HCT116 (cell line): ENCODE measurements at regions not wholly inside any gene's neighbourhood (a gene's known extent, or its start where the extent isn't known, plus 50 kb on each side); places are given as distances from the start of the nearest gene placed in this dataset.

Source experiments
- EGR1 ChIP-seq: IDR thresholded peaks from 2 replicates; pipeline ENCODE4 v1.6.1; 2012; ENCODE audit warnings: low read depth
- EZH2 ChIP-seq: fragments of 200-600 bp; sonication (generic); IDR thresholded peaks from 2 replicates; pipeline ENCODE4 v1.6.1; 2017; ENCODE audit warnings: antibody characterized with exemption, mixed run types
- POLR2A ChIP-seq: IDR thresholded peaks from 2 replicates; pipeline ENCODE4 v1.7.0; 2011; ENCODE audit warnings: borderline replicate concordance; ENCODE audit not compliant: insufficient read depth, insufficient read length; ENCODE audit errors: extremely low read depth
- POLR2AphosphoS5 ChIP-seq: IDR thresholded peaks from 2 replicates; pipeline ENCODE4 v1.6.1; 2011; ENCODE audit warnings: mild to moderate bottlenecking, low read depth, low read length, moderate library complexity
- YY1 ChIP-seq: IDR thresholded peaks from 2 replicates; pipeline ENCODE4 v1.6.1; 2011; ENCODE audit warnings: low read length, low read depth, moderate library complexity, mild to moderate bottlenecking; ENCODE audit not compliant: insufficient replicate concordance; ENCODE audit errors: extremely low read depth
- ZFX ChIP-seq: fragments of 450-650 bp; IDR thresholded peaks from 2 replicates; pipeline ENCODE4 v1.6.1; 2017
- TF ChIP-seq, protein P1 (sequence below), 3 experiments: fragments of 200-600 bp in 1 of 3; sonication (generic) in 1 of 3; IDR thresholded peaks in 2 of 3; conservative IDR thresholded peaks in 1 of 3; 2 replicates each; pipeline ENCODE4 v1.5.1; 2012 to 2017; ENCODE audit warnings: low read depth in 2 of 3, low read length in 2 of 3, antibody characterized with exemption in 1 of 3, borderline replicate concordance in 1 of 3, control low read depth in 1 of 3, mild to moderate bottlenecking in 1 of 3, mixed read lengths in 1 of 3, mixed run types in 1 of 3, moderate library complexity in 1 of 3; ENCODE audit not compliant: insufficient read depth in 1 of 3
- TF ChIP-seq, protein P2 (sequence below): IDR thresholded peaks from 2 replicates; pipeline ENCODE4 v1.6.1; 2012

DNA sequence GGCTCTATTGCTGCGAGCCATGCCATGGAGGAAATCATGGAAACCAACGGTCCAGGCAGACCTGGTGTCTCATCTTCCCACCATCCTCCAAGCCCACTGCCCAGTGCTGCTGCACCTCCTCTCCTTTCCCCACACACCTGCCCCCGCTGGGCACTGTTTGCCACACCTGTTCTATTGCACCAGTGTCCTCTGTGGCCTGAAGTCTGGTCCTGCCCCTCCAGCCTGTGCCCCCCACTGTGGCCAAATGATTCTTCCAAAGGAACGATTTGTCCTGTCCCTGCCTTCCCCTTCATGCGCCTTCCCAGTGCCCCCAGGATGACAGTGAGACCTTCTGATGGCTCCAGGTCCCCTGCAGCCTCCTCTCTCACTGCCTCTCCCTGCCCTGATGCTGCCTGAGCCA is 101.9 kb upstream of the TWIST2 start:
- TF ChIP-seq ZFX (no peak), YY1 (no peak), POLR2A (no peak), EGR1 (no peak), EZH2 (no peak), POLR2AphosphoS5 (no peak)
- TF ChIP-seq, protein P1, sequence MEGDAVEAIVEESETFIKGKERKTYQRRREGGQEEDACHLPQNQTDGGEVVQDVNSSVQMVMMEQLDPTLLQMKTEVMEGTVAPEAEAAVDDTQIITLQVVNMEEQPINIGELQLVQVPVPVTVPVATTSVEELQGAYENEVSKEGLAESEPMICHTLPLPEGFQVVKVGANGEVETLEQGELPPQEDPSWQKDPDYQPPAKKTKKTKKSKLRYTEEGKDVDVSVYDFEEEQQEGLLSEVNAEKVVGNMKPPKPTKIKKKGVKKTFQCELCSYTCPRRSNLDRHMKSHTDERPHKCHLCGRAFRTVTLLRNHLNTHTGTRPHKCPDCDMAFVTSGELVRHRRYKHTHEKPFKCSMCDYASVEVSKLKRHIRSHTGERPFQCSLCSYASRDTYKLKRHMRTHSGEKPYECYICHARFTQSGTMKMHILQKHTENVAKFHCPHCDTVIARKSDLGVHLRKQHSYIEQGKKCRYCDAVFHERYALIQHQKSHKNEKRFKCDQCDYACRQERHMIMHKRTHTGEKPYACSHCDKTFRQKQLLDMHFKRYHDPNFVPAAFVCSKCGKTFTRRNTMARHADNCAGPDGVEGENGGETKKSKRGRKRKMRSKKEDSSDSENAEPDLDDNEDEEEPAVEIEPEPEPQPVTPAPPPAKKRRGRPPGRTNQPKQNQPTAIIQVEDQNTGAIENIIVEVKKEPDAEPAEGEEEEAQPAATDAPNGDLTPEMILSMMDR (IDR thresholded peaks at IDR 0.05 in 2 of 3, conservative IDR thresholded peaks at IDR 0.05 in 1 of 3; ENCODE audit: borderline replicate concordance in 1 of 3, insufficient read depth in 1 of 3, low read depth in 2 of 3, low read length in 2 of 3), result no peak
- TF ChIP-seq, protein P2, sequence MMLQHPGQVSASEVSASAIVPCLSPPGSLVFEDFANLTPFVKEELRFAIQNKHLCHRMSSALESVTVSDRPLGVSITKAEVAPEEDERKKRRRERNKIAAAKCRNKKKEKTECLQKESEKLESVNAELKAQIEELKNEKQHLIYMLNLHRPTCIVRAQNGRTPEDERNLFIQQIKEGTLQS, result no peak
